ENCODE measurements at regions not wholly inside any gene's neighbourhood (a gene's known extent, or its start where the extent isn't known, plus 50 kb on each side); places are given as distances from the start of the nearest gene placed in this dataset.

DNA sequence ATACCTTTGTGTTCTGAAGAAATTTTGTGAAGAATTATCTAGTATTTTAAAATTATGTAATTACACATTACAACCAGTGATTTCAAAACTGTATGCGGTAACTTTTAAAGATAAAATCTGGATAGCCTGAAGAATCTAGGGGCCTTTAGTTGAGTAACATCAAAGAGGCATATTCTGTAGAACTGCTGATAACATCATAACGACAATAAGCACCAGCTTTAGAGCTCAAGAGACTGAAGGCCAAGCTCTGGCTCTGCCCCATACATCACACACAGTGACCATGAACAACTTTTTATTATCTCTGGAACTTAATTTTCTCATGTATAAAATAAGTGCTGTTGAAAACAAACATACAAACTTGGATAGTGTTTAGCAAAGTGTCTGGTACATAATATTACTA lies 121.1 kb upstream of the RHOBTB1 start:
- no peak for TF ChIP-seq REST (IDR thresholded peaks at IDR 0.05; ENCODE audit: low read depth)
- TF ChIP-seq, protein P1, sequence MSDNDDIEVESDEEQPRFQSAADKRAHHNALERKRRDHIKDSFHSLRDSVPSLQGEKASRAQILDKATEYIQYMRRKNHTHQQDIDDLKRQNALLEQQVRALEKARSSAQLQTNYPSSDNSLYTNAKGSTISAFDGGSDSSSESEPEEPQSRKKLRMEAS (IDR thresholded peaks at IDR 0.05) = no peak
- TF ChIP-seq EGR1 (IDR thresholded peaks at IDR 0.05) = no peak
